NCI-H2227 (cell line): ENCODE measurements at regions not wholly inside any gene's neighbourhood (a gene's known extent, or its start where the extent isn't known, plus 50 kb on each side); places are given as distances from the start of the nearest gene placed in this dataset.
A peak's percentile ranks its signal among the peaks of the same experiment; 100 is the strongest.
"Not testable (repeated sequence)": the region's sequence is repeated elsewhere in the genome, so short reads cannot be mapped to it uniquely, and the experiment has no call there.

ENCODE experiments used
- DNase-seq: peaks from one replicate; lab custom pipeline; 2025; ENCODE audit not compliant: unreplicated experiment; lab: John Stamatoyannopoulos, UW

- no peak for DNase-seq
Observed at GRCh38 chr5:104598285-104598684, 1035.7 kb upstream of the NUDT12 start.

- DNase-seq: no peak
Observed at GRCh38 chr5:104594850-104595249, 1032.3 kb upstream of the NUDT12 start.

- DNase-seq: no peak
Observed at GRCh38 chr5:104576677-104577076, 1014.1 kb upstream of the NUDT12 start.

- no peak for DNase-seq
Observed at GRCh38 chr5:104573949-104574709, 1011.5 kb upstream of the NUDT12 start.

GRCh38 chr5:104569621-104570020, 1007.0 kb upstream of the NUDT12 start:
- DNase-seq: no peak

GRCh38 chr5:104564530-104564929, 1001.9 kb upstream of the NUDT12 start:
- no peak for DNase-seq

GRCh38 chr5:104556957-104557356, 994.4 kb upstream of the NUDT12 start:
- no peak for DNase-seq

GRCh38 chr5:104551628-104552027, 989.0 kb upstream of the NUDT12 start:
- DNase-seq: no peak

GRCh38 chr5:104546871-104547270, 984.3 kb upstream of the NUDT12 start:
- not testable (repeated sequence) for DNase-seq

- DNase-seq: no peak
Observed at GRCh38 chr5:104541141-104541785, 978.7 kb upstream of the NUDT12 start.

GRCh38 chr5:104540448-104540847, 977.9 kb upstream of the NUDT12 start:
- peak; percentile 1 for DNase-seq

GRCh38 chr5:104539618-104540350, 977.2 kb upstream of the NUDT12 start:
- DNase-seq: no peak

- DNase-seq: no peak
Observed at GRCh38 chr5:104538734-104539133, 976.1 kb upstream of the NUDT12 start.

- DNase-seq: no peak
Observed at GRCh38 chr5:104533498-104533897, 970.9 kb upstream of the NUDT12 start.

- no peak for DNase-seq
Observed at GRCh38 chr5:104526866-104527265, 964.3 kb upstream of the NUDT12 start.

GRCh38 chr5:104513640-104514072, 951.1 kb upstream of the NUDT12 start:
- DNase-seq: no peak

GRCh38 chr5:104513121-104513602, 950.6 kb upstream of the NUDT12 start:
- DNase-seq: no peak

GRCh38 chr5:104512063-104512825, 949.7 kb upstream of the NUDT12 start:
- DNase-seq: no peak

GRCh38 chr5:104498281-104498680, 935.7 kb upstream of the NUDT12 start:
- DNase-seq: no peak

- no peak for DNase-seq
Observed at GRCh38 chr5:104494083-104494482, 931.5 kb upstream of the NUDT12 start.

- DNase-seq: no peak
Observed at GRCh38 chr5:104472811-104473210, 910.2 kb upstream of the NUDT12 start.
